ENCODE measurements at regions not wholly inside any gene's neighbourhood (a gene's known extent, or its start where the extent isn't known, plus 50 kb on each side); places are given as distances from the start of the nearest gene placed in this dataset.

DNA sequence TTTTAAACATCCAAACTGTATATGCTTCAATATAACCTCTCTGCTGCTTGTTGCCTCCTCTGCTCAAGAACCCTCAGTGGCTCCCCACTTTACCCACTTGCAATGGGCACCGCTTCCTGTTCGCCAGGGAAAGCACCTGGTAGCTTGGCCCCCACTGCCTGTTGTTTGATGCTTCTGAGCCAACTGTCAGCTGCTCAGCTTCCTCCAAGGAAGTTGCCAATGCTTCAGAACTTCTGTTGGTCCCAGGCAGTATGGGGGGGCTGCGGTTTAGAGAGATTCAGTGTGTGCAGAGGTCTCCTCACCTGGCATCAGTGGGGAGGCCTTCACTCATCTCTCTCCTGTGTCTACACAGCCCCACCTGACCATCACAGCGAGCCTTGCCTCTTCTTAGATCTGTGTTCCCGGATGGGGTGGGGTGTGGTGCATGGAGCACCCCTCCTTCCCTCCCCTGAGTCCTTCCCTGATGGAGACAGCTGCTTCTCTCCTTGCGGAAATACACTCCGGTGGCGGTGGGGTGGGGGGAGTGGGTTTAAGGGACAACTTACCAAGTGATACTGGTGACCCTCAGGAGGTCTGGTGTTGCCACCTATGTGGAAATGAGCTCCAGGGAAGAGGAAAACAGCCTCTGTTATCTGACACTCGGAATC is 308.1 kb downstream of the CDH26 start:
- no peak for FAIRE-seq
- TF ChIP-seq POU2F2 (IDR thresholded peaks at IDR 0.05; ENCODE audit: low read depth, low read length) (no peak), SPI1 (IDR thresholded peaks at IDR 0.05; ENCODE audit: low read depth, low read length) (no peak)
- no peak for DNase-seq (ENCODE audit: insufficient read length, low spot score)

DNA sequence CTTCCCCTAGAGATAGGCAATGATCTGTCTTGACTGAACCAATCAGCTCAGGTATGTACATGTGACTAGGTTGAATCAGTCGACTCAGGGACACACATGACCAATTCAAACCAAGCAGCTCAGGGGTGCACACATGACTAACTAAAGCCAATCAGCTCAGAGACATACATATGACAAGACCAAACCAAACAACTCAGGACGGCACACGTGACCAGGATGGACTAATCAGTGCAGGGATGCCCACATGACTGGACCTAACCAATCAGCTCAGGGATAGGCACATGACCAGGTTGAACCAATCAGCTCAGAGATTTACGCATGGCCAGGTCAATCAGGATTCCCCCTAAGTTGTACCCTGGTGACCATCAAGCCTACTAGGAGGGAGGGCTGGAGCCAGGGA is 310.3 kb downstream of the CDH26 start:
- TF ChIP-seq POLR2A (IDR thresholded peaks at IDR 0.05; ENCODE audit: low read depth, low read length): no peak
- no peak for TF ChIP-seq POU2F2 (IDR thresholded peaks at IDR 0.05; ENCODE audit: low read depth, low read length)
- no peak for TF ChIP-seq SPI1 (IDR thresholded peaks at IDR 0.05; ENCODE audit: low read depth, low read length)
- TF ChIP-seq PAX5 (IDR thresholded peaks at IDR 0.05; ENCODE audit: insufficient read depth, low read length, severe bottlenecking): no peak
- TF ChIP-seq POLR2AphosphoS5 (IDR thresholded peaks at IDR 0.05; ENCODE audit: low read depth, low read length): no peak
- no peak for TF ChIP-seq TAF1 (IDR thresholded peaks at IDR 0.05; ENCODE audit: low read depth, low read length)
- FAIRE-seq: no peak
- no peak for DNase-seq (ENCODE audit: insufficient read length, low spot score)

DNA sequence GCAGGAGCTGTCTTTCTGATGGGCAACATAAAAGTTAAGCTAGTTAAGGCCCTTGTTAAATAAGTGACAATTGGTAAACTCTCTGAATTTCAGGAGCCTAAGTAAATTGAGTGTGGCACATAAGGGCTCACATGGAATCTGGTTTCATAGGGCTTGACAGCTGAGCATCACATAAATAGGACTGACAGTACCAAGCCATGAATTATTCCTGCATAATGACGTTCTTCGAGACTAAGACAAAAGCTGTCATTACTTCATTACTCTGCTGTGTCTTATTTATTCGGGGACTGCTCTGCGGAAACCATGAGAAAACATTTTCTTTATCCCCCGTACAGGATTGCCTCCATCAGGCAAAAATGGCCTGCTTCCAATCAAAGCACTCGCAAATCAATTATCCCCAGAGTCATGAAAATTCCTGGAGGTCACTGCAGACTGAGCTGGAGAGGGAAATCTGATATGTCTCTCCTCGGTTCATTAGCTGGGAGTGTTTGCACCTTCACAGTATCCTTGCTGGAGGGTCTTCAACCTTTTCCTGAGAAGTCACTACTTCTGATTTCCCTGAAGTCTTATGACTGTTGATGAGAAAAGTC is 311.4 kb downstream of the CDH26 start:
- DNase-seq (ENCODE audit: insufficient read length, low spot score): no peak
- no peak for FAIRE-seq
- no peak for TF ChIP-seq POLR2AphosphoS5 (IDR thresholded peaks at IDR 0.05; ENCODE audit: low read depth, low read length)
- no peak for TF ChIP-seq PAX5 (IDR thresholded peaks at IDR 0.05; ENCODE audit: insufficient read depth, low read length, severe bottlenecking)
- no peak for TF ChIP-seq SPI1 (IDR thresholded peaks at IDR 0.05; ENCODE audit: low read depth, low read length)
- TF ChIP-seq POLR2A (IDR thresholded peaks at IDR 0.05; ENCODE audit: low read depth, low read length): no peak
- TF ChIP-seq POU2F2 (IDR thresholded peaks at IDR 0.05; ENCODE audit: low read depth, low read length): no peak
- no peak for TF ChIP-seq TAF1 (IDR thresholded peaks at IDR 0.05; ENCODE audit: low read depth, low read length)

DNA sequence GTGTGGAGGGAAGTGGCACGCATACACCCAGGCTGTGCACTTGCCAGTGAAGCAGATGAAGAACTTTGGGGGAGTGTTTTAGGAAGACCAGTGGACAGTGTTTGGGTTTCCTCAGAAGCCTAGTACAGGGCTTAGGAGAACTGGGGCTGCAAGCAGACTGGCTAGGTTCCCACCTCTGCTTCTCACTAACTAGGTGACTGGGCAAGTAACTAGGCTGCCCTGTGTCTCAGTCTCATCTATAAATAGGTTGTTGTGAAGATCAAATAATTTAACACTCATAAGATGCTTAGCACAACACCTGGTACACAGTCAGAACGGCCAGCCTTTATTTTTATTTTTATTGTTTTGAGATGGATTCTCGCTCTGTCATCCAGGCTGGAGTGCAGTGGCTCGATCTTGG is 312.1 kb downstream of the CDH26 start:
- FAIRE-seq: no peak
- DNase-seq (ENCODE audit: insufficient read length, low spot score): no peak
- no peak for TF ChIP-seq POLR2AphosphoS5 (IDR thresholded peaks at IDR 0.05; ENCODE audit: low read depth, low read length)
- TF ChIP-seq POLR2A (IDR thresholded peaks at IDR 0.05; ENCODE audit: low read depth, low read length): no peak

DNA sequence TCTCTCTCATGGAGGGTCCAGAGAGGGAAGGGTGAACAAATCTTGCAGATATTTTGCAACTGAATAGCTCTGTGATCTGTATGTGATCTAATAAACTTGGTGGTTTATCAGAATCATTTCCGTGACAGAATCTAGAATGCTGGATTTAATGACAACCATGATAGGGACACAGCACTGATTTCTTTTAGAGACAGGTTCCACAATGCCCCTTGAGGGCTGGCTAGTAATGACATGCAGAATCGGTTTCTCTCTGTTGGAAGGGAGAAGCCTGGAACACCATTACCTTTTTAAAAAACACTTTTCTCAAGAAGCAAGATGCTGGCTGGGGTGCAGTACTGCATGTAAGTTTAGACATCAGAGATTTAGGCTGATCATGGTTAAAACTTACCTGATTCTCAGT is 313.4 kb downstream of the CDH26 start:
- DNase-seq (ENCODE audit: insufficient read length, low spot score): no peak

DNA sequence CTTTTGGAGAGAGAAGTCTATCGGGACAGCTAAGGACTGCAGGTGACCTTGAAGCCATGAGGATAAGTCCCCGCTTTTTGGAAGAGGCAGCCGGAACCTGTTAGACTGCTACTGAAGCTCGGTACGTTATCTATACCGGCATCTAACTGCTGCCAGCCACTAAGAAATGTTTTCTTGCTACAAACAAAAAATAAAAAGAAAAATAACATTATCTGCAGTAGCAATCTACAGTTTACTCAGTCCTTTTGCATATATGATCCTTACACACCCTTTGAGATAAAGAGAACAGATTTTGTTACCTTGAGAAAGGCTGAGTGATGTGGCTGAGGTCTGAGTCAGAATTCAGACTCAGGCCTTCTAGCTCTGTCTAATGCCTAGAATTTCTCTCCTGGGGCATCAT is 314.6 kb downstream of the CDH26 start:
- DNase-seq (ENCODE audit: insufficient read length, low spot score) (no peak), FAIRE-seq (no peak)
- TF ChIP-seq SPI1 (IDR thresholded peaks at IDR 0.05; ENCODE audit: low read depth, low read length): no peak
- TF ChIP-seq POLR2AphosphoS5 (IDR thresholded peaks at IDR 0.05; ENCODE audit: low read depth, low read length): no peak
- TF ChIP-seq POLR2A (IDR thresholded peaks at IDR 0.05; ENCODE audit: low read depth, low read length): no peak
- TF ChIP-seq POU2F2 (IDR thresholded peaks at IDR 0.05; ENCODE audit: low read depth, low read length): no peak
- no peak for TF ChIP-seq TAF1 (IDR thresholded peaks at IDR 0.05; ENCODE audit: low read depth, low read length)
- no peak for TF ChIP-seq PAX5 (IDR thresholded peaks at IDR 0.05; ENCODE audit: insufficient read depth, low read length, severe bottlenecking)

More for the DNA sequence above, 313.4 kb downstream of the CDH26 start:
- no peak for FAIRE-seq
- TF ChIP-seq POU2F2 (IDR thresholded peaks at IDR 0.05; ENCODE audit: low read depth, low read length) (no peak), POLR2AphosphoS5 (IDR thresholded peaks at IDR 0.05; ENCODE audit: low read depth, low read length) (no peak), SPI1 (IDR thresholded peaks at IDR 0.05; ENCODE audit: low read depth, low read length) (no peak)

DNA sequence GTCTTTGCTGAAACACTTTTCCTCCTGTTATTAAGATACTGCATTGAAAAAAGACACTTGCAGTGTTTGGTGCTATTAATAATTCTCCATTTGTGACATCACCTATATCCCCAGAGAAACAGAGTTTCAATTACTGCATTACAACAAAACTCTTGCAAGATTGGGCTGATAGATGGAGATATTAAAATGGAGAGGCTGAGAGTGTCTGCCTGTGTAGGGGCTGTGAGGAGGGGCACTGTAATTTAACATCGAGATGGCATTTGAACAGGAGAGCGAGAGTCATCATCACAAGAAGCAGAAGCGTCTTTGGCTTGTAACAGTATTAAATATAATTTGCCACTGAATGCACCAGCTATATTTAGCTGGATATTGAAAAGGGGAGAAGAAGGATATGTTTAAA is 316.5 kb downstream of the CDH26 start:
- FAIRE-seq: no peak
- TF ChIP-seq POLR2A (IDR thresholded peaks at IDR 0.05; ENCODE audit: low read depth, low read length) (no peak), SPI1 (IDR thresholded peaks at IDR 0.05; ENCODE audit: low read depth, low read length) (no peak), PAX5 (IDR thresholded peaks at IDR 0.05; ENCODE audit: insufficient read depth, low read length, severe bottlenecking) (no peak), POU2F2 (IDR thresholded peaks at IDR 0.05; ENCODE audit: low read depth, low read length) (no peak), TAF1 (IDR thresholded peaks at IDR 0.05; ENCODE audit: low read depth, low read length) (no peak), POLR2AphosphoS5 (IDR thresholded peaks at IDR 0.05; ENCODE audit: low read depth, low read length) (no peak)
- DNase-seq (ENCODE audit: insufficient read length, low spot score): no peak

DNA sequence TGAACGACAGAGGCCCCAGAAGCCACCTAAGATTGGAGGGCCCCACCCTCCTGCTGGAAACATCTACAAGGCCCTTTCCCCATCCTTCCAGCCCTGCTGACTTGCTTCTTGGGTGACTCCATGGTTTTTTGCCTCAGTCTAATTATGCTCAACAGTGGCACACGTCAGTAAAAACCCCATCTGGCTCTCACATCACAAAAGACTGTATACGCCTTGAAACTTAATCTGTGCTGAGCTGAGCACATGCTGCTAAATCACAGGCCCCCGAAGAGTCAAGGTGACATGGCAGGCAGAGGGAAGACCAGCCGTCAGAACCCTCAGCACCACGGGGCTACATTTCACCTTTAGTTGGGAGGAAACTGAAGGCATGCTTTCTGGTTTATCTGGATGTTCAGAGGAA is 323.1 kb downstream of the CDH26 start:
- TF ChIP-seq POLR2AphosphoS5 (IDR thresholded peaks at IDR 0.05; ENCODE audit: low read depth, low read length) (no peak), TAF1 (IDR thresholded peaks at IDR 0.05; ENCODE audit: low read depth, low read length) (no peak), POLR2A (IDR thresholded peaks at IDR 0.05; ENCODE audit: low read depth, low read length) (no peak), POU2F2 (IDR thresholded peaks at IDR 0.05; ENCODE audit: low read depth, low read length) (no peak), SPI1 (IDR thresholded peaks at IDR 0.05; ENCODE audit: low read depth, low read length) (no peak), PAX5 (IDR thresholded peaks at IDR 0.05; ENCODE audit: insufficient read depth, low read length, severe bottlenecking) (no peak)
- DNase-seq (ENCODE audit: insufficient read length, low spot score) (no peak), FAIRE-seq (no peak)

DNA sequence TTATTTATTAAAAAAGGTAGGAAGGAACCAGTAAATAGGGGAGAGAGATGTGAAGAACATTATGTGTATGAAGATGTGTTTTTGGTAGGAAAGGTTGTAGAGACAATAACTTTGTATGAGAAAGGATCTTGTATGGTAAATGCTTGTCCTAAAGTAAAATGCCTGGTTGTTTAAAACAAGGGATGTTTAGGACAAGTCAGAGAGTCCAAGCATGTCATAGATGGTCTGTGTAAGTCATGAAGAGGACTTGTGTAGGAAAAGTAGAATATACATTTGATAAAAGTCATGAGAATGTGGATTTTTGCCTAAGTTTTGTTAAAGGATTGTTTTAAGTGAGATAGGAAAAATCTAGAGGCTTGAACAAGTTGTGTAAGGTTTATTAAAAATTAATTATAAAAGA is 325.1 kb downstream of the CDH26 start:
- TF ChIP-seq POU2F2 (IDR thresholded peaks at IDR 0.05; ENCODE audit: low read depth, low read length) (no peak), POLR2AphosphoS5 (IDR thresholded peaks at IDR 0.05; ENCODE audit: low read depth, low read length) (no peak), POLR2A (IDR thresholded peaks at IDR 0.05; ENCODE audit: low read depth, low read length) (no peak), SPI1 (IDR thresholded peaks at IDR 0.05; ENCODE audit: low read depth, low read length) (no peak), TAF1 (IDR thresholded peaks at IDR 0.05; ENCODE audit: low read depth, low read length) (no peak)
- FAIRE-seq: no peak
- DNase-seq (ENCODE audit: insufficient read length, low spot score): no peak

DNA sequence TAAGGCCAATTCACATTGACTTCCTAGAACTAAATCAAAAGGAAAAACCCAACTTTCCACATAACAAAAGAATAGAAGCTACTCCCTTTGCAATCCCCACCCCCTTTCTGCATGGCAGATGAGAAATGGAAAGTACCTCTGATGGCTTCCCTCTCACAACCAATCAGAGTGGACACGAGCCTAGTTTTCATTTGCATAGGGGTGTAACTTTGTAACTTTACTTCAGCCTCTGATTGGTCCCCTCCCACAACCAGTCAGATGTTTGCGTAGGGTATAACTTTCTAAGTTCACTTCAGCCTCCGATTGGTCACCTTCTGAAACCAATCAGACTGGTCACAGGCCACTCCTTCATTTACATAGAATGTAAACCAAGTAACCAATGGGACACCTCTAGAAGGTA is 328.5 kb downstream of the CDH26 start:
- TF ChIP-seq POLR2A (IDR thresholded peaks at IDR 0.05; ENCODE audit: low read depth, low read length): no peak
- no peak for TF ChIP-seq TAF1 (IDR thresholded peaks at IDR 0.05; ENCODE audit: low read depth, low read length)
- TF ChIP-seq PAX5 (IDR thresholded peaks at IDR 0.05; ENCODE audit: insufficient read depth, low read length, severe bottlenecking): no peak
- no peak for FAIRE-seq
- DNase-seq (ENCODE audit: insufficient read length, low spot score): no peak

Data from GM12891 (cell line).